Stimulated activated memory B cell treated with anti-CD40 and anti-IgM and Interleukin-4, amounts not matched to agents 10 μg/mL and 1 μg/mL and 100 μg/mL, for 72 hours (primary cell): ENCODE measurements at regions not wholly inside any gene's neighbourhood (a gene's known extent, or its start where the extent isn't known, plus 50 kb on each side); places are given as distances from the start of the nearest gene placed in this dataset.

Experiments
- ATAC-seq: fragments of 150-1000 bp; cut with Tn5 transposase; 2 replicates; pipeline ENCODE4 v1.10.0; 2021
- H3K27ac Mint-ChIP-seq: one replicate; pipeline ENCODE4 v1.8.0; 2022; ENCODE audit warnings: mild to moderate bottlenecking, mixed read lengths
- H3K27me3 Mint-ChIP-seq: one replicate; pipeline ENCODE4 v1.8.0; 2022; ENCODE audit warnings: mixed read lengths
- H3K36me3 Mint-ChIP-seq: one replicate; pipeline ENCODE4 v1.8.0; 2022; ENCODE audit warnings: mixed read lengths
- H3K4me1 Mint-ChIP-seq: one replicate; pipeline ENCODE4 v1.8.0; 2022; ENCODE audit warnings: mixed read lengths
- H3K4me3 Mint-ChIP-seq: one replicate; pipeline ENCODE4 v1.8.0; 2022; ENCODE audit warnings: mild to moderate bottlenecking, moderate library complexity, mixed read lengths
- H3K9me3 Mint-ChIP-seq: one replicate; pipeline ENCODE4 v1.8.0; 2022; ENCODE audit warnings: mixed read lengths

DNA sequence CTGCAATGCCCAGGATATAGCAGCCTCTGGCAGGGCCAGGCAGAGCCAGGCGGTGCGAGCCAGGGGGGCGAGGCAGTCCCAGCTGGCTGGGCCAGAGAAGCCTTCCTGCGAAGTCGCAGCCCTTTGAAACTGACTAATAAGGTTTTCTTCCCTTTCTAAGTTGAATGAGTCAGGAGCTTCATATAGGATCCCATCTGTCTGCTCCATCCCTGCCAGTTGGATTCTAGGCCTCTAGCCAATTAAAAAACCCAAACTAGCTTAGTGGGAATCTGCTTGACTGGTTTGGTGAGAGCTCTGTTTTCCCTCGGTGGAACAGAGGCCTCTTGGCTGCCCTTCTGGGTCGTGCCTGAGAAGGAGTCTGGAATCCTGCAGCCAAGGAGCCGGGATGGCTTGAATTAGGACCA lies 70.1 kb upstream of the RAPGEF1 start:
- H3K36me3 Mint-ChIP-seq = no peaks in the 10 kb centered on the region
- H3K4me3 Mint-ChIP-seq = no peak overlapping the region
- no peak overlapping the region for H3K27ac Mint-ChIP-seq
- no peaks in the 10 kb centered on the region for H3K9me3 Mint-ChIP-seq
- no peaks in the 10 kb centered on the region for H3K4me1 Mint-ChIP-seq
- peaks cover 94% of the 10 kb centered on the region for H3K27me3 Mint-ChIP-seq
- no peak for ATAC-seq

DNA sequence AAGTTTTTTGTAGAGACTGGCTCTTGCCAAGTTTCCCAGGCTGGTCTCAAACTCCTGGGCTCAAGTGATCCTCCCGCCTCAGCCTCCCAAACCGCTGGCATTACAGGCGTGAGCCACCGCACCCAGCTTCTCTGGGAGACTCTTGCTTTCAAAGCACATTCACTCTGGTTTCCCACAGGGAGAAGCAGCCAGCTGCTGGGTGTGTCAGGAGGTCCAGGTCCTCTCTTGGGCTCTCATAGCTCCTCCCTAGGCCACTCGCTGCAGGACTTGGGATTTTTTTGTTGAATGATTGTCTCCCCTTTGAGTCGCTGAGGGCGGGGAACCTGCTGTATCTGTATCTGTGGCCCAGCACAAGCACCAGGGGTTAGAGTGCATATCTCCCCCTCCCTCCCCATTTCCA lies 68.4 kb upstream of the RAPGEF1 start:
- Mint-ChIP-seq H3K4me3 (no peak overlapping the region), H3K27ac (no peak overlapping the region)

DNA sequence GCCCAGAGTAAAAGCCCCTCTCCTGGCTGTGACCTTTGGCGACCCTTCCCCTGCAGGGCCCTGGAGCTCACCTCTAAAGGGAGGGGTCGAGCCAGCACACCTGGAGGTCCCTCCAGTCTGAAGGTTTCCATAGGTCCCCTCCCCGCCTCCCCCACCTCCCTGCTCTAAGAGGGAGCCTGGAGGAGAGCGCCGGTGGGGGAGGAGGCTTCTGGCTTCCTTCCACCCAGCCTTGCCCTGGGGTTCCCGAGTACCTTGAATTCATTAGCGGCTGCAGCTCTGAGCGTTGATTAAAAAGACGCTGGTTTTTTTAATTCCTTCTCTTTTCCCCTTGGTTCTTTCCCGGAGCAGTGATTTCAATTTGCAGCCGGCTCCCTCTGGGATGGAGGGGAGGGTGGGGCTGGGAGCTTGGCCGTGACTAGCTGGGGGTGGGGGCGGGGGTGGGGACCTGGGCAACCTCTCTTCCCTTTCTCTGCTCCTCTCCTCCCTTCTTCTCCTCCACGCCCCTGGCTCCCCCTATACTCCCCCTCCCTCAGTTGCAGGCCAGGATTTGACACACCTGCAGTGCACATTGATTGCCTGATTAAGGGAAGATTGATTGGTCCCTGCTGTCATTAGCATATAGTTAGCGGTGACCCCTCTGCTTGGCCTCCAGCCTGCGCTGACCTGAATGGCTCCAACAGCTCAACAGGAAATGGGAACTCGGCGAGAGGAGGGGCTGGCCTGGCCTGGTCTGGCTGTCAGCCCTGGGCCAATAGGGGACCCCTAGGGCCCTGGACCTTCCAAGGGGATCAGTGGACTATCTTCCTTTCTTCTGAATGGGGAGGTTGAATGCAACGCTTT lies 67.5 kb upstream of the RAPGEF1 start:
- ATAC-seq = no peak
- H3K27ac Mint-ChIP-seq = no peak overlapping the region
- H3K27me3 Mint-ChIP-seq = peaks cover 76% of the 10 kb centered on the region

More for the DNA sequence above, 68.4 kb upstream of the RAPGEF1 start:
- no peak for ATAC-seq
- Mint-ChIP-seq H3K27me3 (peaks cover 85% of the 10 kb centered on the region), H3K36me3 (no peaks in the 10 kb centered on the region), H3K9me3 (no peaks in the 10 kb centered on the region), H3K4me1 (no peaks in the 10 kb centered on the region)

GRCh38 chr9:131805803-131806202 lies 65.9 kb upstream of the RAPGEF1 start:
- H3K4me3 Mint-ChIP-seq = no peak overlapping the region
- H3K36me3 Mint-ChIP-seq = no peaks in the 10 kb centered on the region
- no peak overlapping the region for H3K27ac Mint-ChIP-seq
- no peaks in the 10 kb centered on the region for H3K4me1 Mint-ChIP-seq
- no peaks in the 10 kb centered on the region for H3K9me3 Mint-ChIP-seq
- peaks cover 79% of the 10 kb centered on the region for H3K27me3 Mint-ChIP-seq
- no peak for ATAC-seq

More for the DNA sequence above, 67.5 kb upstream of the RAPGEF1 start:
- H3K9me3 Mint-ChIP-seq = no peaks in the 10 kb centered on the region
- H3K4me3 Mint-ChIP-seq = no peak overlapping the region
- no peaks in the 10 kb centered on the region for H3K4me1 Mint-ChIP-seq
- no peaks in the 10 kb centered on the region for H3K36me3 Mint-ChIP-seq

GRCh38 chr9:131804826-131805225 lies 65.0 kb upstream of the RAPGEF1 start:
- peaks cover 79% of the 10 kb centered on the region for H3K27me3 Mint-ChIP-seq
- no peak for ATAC-seq
- H3K36me3 Mint-ChIP-seq = no peaks in the 10 kb centered on the region

DNA sequence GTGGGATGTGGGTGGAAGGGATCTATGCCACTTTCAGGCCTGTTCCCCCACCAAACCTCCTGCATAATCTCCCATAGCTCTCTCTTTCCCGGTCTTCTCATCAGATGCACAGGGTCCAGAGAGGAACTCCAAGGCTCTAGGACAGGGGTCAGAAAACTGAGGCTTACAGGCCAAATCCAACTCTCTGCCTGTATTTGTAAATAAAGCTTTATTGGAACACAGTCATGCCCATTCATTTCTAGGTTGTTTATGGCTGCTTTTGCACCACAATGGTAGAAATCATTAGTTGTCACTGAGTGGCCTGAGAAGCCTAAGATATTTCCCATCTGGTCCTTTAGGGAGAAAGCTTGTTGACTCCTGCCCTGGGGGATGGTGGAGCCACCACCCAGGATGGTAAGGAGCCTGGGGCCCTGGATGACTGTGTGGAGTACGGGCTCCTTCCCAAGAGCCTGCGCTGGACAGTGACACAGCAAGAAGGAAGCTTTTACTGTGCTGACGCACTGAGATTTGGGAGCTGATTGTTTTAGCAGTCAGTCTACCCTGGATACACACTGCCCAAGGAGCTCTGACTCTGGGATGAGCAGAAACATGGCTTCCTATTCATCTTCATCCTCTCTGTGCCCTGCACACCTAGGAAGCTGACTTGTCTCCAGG lies 64.0 kb upstream of the RAPGEF1 start:
- H3K4me3 Mint-ChIP-seq = no peak overlapping the region
- no peaks in the 10 kb centered on the region for H3K36me3 Mint-ChIP-seq
- no peaks in the 10 kb centered on the region for H3K4me1 Mint-ChIP-seq
- H3K27me3 Mint-ChIP-seq = peaks cover 79% of the 10 kb centered on the region
- peaks cover 4% of the 10 kb centered on the region for H3K9me3 Mint-ChIP-seq
- no peak overlapping the region for H3K27ac Mint-ChIP-seq
- no peak for ATAC-seq

More at GRCh38 chr9:131804826-131805225, 65.0 kb upstream of the RAPGEF1 start:
- H3K9me3 Mint-ChIP-seq = peaks cover 4% of the 10 kb centered on the region
- H3K4me1 Mint-ChIP-seq = no peaks in the 10 kb centered on the region
- no peak overlapping the region for H3K4me3 Mint-ChIP-seq
- H3K27ac Mint-ChIP-seq = no peak overlapping the region

DNA sequence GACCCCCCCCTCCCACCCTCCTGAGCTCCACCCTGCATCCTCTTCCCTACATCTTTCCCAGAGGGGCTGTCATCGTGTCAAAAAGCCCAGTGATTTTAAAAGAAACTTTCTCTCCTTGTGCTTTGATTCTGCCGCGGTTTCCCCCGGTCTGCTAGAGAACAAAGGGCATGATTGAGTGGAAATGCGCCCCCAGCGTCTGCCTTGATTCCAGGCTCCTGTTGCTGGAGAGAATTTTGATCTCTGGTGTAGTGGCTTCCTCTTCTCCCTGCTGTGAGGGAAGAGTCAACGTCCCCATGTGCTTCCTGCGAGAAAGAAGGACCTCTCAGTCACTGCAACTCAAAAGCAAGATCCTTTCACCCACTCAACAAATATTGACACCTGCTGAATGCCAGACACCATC lies 61.9 kb upstream of the RAPGEF1 start:
- H3K4me3 Mint-ChIP-seq = no peak overlapping the region
- H3K27me3 Mint-ChIP-seq = peaks cover 61% of the 10 kb centered on the region
- H3K9me3 Mint-ChIP-seq = peaks cover 4% of the 10 kb centered on the region
- H3K27ac Mint-ChIP-seq = no peak overlapping the region
- no peaks in the 10 kb centered on the region for H3K36me3 Mint-ChIP-seq
- no peak for ATAC-seq
- no peaks in the 10 kb centered on the region for H3K4me1 Mint-ChIP-seq

GRCh38 chr9:131800843-131801242 lies 61.0 kb upstream of the RAPGEF1 start:
- H3K27me3 Mint-ChIP-seq = peaks cover 52% of the 10 kb centered on the region

DNA sequence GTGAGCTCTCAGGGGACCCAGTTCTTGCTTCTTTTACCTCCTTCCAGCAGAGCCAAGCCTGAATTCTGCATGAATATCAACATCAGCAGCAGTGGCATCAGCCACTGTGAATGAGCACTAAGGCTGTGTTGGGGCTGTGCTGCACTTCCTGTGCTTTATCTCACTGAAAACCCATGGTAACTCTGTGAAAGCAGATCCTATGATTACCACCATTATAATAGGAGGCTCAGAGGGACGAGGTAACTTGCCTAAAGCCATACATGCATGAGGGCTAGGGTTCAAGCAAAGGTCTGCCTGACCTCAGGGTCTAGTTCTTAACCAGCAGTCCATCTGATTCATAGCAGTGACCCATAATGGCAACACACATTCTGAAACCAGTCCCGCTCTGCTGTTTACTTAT lies 60.5 kb upstream of the RAPGEF1 start:
- H3K27ac Mint-ChIP-seq = no peak overlapping the region
- H3K27me3 Mint-ChIP-seq = peaks cover 49% of the 10 kb centered on the region
- H3K4me3 Mint-ChIP-seq = no peak overlapping the region
- ATAC-seq = no peak
- peaks cover 8% of the 10 kb centered on the region for H3K9me3 Mint-ChIP-seq
- H3K4me1 Mint-ChIP-seq = no peaks in the 10 kb centered on the region
- H3K36me3 Mint-ChIP-seq = no peaks in the 10 kb centered on the region

More at GRCh38 chr9:131800843-131801242, 61.0 kb upstream of the RAPGEF1 start:
- no peaks in the 10 kb centered on the region for H3K36me3 Mint-ChIP-seq
- H3K27ac Mint-ChIP-seq = no peak overlapping the region
- no peak overlapping the region for H3K4me3 Mint-ChIP-seq
- H3K4me1 Mint-ChIP-seq = no peaks in the 10 kb centered on the region
- peaks cover 4% of the 10 kb centered on the region for H3K9me3 Mint-ChIP-seq
- no peak for ATAC-seq

GRCh38 chr9:131799177-131799823 lies 59.4 kb upstream of the RAPGEF1 start:
- H3K27me3 Mint-ChIP-seq = peaks cover 49% of the 10 kb centered on the region
- ATAC-seq = no peak
- no peaks in the 10 kb centered on the region for H3K4me1 Mint-ChIP-seq
- no peak overlapping the region for H3K27ac Mint-ChIP-seq
- H3K36me3 Mint-ChIP-seq = no peaks in the 10 kb centered on the region
- peaks cover 11% of the 10 kb centered on the region for H3K9me3 Mint-ChIP-seq
- H3K4me3 Mint-ChIP-seq = no peak overlapping the region

DNA sequence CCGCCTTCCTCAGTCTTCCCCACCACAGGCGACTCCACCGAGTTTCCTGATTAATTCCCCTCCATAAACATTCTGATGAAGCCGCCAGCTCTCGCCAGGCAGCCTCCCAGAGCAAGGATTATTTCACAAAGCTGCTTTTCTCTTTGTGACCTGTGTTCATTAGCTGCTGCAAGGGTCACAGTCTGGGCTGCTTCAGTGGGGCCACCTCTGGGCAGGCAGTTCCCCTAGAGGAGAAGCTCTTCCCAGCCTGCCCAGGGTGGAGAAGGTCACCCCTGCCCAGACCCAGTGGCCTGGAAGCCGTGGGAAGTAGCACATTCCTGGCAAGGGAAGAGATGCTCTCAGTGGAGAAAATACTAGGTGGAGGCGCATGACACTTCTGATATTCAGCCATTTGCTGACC lies 58.4 kb upstream of the RAPGEF1 start:
- no peaks in the 10 kb centered on the region for H3K4me1 Mint-ChIP-seq
- peaks cover 11% of the 10 kb centered on the region for H3K9me3 Mint-ChIP-seq
- no peak overlapping the region for H3K27ac Mint-ChIP-seq
- H3K4me3 Mint-ChIP-seq = no peak overlapping the region
- no peak for ATAC-seq
- H3K27me3 Mint-ChIP-seq = peaks cover 55% of the 10 kb centered on the region
- no peaks in the 10 kb centered on the region for H3K36me3 Mint-ChIP-seq

DNA sequence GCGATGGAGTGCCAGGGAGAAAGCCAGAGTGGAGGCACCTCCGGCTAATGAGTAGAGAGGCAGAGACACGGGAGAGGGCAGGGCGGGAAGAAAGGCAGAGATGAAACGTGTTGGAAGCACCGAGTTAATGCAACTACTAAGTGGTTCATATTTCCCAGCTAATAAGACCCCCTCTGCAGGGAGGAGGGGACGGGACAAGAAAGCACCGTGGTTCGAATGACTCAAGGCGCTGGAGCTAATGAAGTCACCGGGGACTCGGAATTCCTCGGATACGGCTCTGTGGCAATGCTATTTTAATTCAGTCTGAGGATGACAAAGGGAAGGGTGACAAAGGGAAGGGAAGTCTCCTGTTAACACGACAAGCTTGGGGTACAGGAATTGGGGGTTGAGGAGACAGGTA lies 54.5 kb upstream of the RAPGEF1 start:
- no peaks in the 10 kb centered on the region for H3K36me3 Mint-ChIP-seq
- H3K27ac Mint-ChIP-seq = no peak overlapping the region
- peaks cover 9% of the 10 kb centered on the region for H3K9me3 Mint-ChIP-seq
- peaks cover 47% of the 10 kb centered on the region for H3K27me3 Mint-ChIP-seq
- no peak overlapping the region for H3K4me3 Mint-ChIP-seq
- no peaks in the 10 kb centered on the region for H3K4me1 Mint-ChIP-seq
- ATAC-seq = no peak

- Mint-ChIP-seq H3K4me1 (peaks cover 5% of the 10 kb centered on the region), H3K36me3 (no peaks in the 10 kb centered on the region), H3K27me3 (peaks cover 68% of the 10 kb centered on the region), H3K4me3 (no peak overlapping the region), H3K27ac (no peak overlapping the region), H3K9me3 (peaks cover 12% of the 10 kb centered on the region)
- no peak for ATAC-seq
These were observed 51.8 kb upstream of the RAPGEF1 start for GRCh38 chr9:131791542-131792254.
